GM18520 (cell line): ENCODE measurements at regions not wholly inside any gene's neighbourhood (a gene's known extent, or its start where the extent isn't known, plus 50 kb on each side); places are given as distances from the start of the nearest gene placed in this dataset.

Experiments
- ATAC-seq: cut with Tn5 transposase; IDR thresholded peaks from one replicate; pipeline ENCODE4 v1.9.1; 2021; ENCODE audit not compliant: unreplicated experiment

- no peak for ATAC-seq
Measured at GRCh38 chr4:111689214-111689613, 456.0 kb upstream of the FAM241A start.

DNA sequence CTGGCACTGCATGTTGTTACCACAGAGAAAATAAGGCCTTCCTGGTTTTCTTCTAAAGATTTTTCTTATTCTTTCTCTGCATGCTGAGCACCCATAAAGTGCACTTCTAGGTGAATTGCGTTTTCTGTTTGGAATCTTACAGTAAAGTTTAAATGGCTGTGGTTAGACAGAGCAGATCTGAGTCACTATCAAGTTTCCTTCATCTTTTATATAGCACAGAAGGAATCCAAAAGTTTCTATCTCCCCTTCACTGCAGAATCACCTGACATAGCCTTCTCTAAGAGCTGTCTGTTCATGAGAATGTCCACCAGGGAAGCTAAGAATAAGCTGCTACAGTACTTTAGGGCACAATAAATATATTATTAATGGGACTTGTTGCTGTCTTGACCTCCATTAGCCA lies 455.5 kb upstream of the FAM241A start:
- no peak for ATAC-seq

- ATAC-seq: no peak
Measured at GRCh38 chr4:111693758-111694157, 451.5 kb upstream of the FAM241A start.

- no peak for ATAC-seq
Measured at GRCh38 chr4:111695677-111696076, 449.6 kb upstream of the FAM241A start.

- no peak for ATAC-seq
Measured at GRCh38 chr4:111696505-111696904, 448.7 kb upstream of the FAM241A start.

DNA sequence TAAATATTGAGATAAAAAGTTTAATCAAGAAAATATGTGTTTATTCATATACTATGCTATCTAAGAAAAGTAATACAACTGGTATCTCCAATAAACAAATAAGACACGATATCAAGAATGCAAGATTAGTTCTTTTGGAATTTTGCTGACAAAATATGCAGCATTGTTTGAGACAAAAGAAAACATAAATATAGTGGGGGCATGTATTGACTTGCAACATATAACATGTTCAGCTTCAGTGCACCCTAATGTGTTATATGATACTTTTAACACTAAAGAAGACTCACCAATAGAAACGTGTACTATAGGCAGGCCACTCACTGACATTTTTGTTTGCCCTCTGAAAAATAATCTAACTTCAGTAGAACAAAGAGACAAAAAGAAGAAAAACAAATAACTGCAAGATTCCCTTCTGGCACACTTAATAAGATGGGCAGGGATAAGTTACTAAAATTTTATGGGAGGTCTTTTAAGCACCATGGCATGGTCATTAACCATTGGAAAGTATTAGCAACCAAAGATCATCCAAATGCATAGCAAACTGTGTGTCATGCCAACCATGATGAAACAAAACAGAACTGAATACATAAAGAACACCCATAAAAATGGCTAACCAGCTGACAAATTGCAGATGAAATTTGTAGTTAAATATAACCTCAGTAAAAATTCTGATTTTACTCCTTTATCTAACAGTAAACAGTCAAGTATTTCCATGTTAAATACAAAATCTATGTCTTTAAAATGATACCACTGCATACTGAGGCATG lies 447.9 kb upstream of the FAM241A start:
- ATAC-seq: no peak

DNA sequence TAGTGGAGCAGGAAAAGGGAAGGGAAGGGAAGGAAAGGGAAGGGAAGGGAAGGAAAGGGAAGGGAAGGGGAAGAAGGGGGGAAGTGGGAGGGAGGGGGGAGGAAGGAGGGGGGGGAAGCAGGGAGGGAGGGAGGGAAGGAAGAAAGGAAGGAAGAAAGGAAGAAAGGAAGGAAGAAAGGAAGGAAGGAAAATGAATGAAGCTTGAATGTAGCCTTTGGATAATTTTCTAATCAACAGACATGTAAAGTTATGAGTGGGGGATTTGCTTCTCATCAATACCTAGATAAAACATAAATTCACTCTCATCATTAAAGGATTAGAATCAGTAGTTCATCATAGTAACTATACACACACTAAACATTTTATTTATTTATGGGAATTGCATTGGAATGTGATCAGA lies 446.9 kb upstream of the FAM241A start:
- no peak for ATAC-seq

DNA sequence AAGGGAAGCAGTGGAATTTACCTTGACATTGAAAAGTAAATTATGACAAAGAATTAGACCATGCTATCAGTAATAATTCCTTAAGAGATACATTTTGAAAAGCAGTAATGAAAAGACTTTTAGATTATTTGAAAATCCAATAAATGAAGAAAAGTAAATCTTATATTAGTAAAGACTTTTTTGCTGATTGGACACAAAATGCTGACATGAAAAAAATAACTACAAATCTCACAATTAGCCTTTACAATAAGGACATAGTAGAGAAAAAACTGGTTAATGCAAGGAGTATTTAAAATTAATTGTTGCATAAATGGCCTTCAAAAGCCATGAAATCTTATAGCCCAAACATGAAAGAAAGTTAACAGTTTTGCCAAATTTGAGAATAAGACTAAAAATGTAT lies 446.1 kb upstream of the FAM241A start:
- no peak for ATAC-seq

DNA sequence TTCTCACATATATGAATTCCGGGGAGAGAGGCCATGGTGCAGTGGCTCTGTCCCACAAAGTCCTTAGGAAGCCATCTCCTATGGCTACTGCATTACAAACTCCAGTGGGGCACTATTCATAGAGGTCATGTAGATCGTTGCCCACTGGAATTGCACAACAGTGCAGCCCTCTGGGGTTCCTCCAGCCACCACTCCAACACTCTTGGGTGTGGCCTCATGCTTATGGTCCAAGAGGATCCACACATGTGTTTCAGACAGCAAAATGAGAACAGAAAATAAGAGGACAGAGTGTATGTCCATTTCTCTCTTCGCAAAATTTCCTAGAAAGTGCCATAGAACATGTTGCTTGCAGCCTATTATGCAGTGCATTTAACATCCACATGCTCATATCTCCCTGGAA lies 444.2 kb upstream of the FAM241A start:
- no peak for ATAC-seq

- no peak for ATAC-seq
Measured at GRCh38 chr4:111707491-111707890, 437.8 kb upstream of the FAM241A start.

GRCh38 chr4:111712093-111712677 lies 433.1 kb upstream of the FAM241A start:
- no peak for ATAC-seq

DNA sequence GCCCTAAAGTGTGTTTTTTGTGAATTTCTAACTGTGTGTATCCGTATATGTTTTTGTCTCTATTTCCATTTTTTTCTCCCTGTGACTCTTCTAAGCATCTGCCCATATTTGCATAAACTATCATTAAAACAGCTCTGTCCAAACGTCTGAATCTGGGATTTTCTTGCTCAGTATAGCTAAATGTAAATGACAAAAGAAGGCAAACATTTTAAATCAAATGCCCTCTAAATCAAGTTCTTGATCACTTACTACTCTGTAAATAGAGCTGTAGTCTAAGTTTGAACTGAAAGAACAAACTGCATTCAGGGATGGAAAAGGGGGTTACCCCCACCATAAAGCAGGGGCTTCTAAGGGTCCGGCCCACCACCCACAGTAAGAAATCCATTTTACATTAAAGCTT lies 432.0 kb upstream of the FAM241A start:
- ATAC-seq: no peak

- ATAC-seq: no peak
Measured at GRCh38 chr4:111717921-111718320, 427.3 kb upstream of the FAM241A start.

DNA sequence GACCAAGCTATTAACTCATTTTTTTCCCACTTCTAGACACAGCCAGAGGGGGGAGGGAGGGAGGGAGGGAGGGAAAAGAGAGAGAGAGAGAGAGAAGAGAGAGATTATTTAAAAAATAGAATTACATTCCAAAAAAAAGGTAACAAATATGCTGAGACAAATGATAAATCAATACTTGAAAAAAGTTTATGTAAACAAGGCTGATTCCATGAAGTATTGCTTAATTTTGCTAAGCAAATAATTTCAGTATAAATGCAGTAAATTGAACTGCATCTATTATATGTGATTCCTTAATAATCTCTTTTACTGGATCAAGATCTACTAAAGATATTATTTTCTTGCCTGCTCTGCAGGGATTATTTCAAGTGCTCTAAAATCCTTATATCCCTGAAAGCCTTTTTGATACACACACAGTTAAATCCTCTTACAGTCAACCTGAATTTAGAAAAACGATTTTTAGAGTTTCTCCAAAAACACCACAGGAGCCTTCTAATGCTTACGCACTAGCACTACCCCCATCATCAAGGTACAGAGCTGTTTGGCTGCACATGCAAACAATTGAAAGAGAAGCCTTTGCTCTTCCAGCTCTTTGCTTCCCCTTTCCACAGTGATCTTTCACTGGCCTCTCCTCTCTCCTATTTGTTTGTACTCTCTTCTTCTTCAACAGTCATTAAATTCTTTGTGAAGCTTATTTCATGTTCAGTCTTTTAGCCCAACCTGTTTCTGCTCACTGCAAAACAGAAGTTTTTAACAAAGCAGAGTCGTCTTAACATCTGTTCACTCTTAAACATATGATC lies 426.3 kb upstream of the FAM241A start:
- no peak for ATAC-seq

- no peak for ATAC-seq
Measured at GRCh38 chr4:111720866-111721265, 424.4 kb upstream of the FAM241A start.

DNA sequence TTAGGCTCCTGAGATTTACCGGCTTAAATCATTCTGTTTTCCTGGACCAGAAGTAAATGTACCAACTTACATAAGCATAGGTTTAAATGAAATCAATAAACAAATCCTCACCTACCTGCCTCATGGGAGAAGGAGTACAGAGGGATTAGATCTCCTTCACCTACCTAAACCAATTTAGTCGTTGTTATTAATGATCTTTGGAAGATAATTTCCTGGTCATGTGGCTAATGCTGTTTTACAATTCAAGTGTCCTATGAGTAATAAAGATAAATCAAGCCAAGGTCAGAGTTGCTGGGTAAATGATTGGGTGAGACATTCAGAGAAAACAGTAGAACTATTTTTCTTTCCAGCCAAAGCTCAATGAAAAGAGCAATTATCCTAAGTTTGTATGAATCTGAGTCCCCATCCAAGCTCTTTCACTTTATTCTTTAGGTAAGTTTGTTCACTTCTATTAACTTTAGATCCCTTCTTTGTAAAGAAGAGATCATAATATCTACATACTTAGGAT lies 423.0 kb upstream of the FAM241A start:
- ATAC-seq: no peak

- no peak for ATAC-seq
Measured at GRCh38 chr4:111736516-111736915, 408.7 kb upstream of the FAM241A start.

DNA sequence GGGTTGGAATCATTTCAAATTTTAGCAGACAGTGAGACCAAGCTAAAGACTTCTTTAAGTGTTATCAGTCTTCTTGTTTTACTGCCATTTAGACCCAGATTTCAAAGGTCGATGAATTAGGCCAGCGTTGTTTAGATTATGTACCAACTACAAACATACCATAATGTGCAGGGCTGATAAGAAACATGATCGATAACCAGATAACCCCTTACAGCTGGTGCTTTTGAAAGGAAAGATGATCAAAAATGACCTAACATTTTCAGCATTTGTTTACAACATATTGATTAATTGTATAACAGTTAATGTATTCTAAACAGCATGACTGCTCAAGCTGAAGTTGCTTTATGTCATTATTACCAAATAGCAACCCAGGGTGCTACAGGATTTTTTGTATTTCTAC lies 400.4 kb upstream of the FAM241A start:
- no peak for ATAC-seq

- ATAC-seq: no peak
Measured at GRCh38 chr4:111748157-111748556, 397.1 kb upstream of the FAM241A start.

- ATAC-seq: no peak
Measured at GRCh38 chr4:111754003-111754402, 391.3 kb upstream of the FAM241A start.

DNA sequence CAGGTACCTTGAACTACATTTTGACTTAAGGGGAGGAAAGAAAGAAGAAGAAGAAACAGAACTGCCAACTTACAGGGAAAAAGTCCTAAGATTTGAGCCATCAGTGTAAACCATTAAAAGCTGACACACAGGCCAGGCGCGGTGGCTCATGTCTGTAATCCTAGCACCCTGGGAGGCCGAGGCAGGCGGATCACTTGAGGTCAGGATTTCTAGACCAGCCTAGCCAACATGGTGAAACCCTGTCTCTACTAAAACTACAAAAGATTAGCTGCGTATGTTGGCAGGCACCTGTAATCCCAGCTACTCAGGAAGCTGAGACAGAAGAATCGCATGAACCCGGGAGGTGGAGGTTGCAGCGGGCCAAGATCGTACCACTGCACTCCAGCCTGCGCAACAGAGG lies 389.7 kb upstream of the FAM241A start:
- ATAC-seq: no peak

GRCh38 chr4:111761531-111761930 lies 383.7 kb upstream of the FAM241A start:
- ATAC-seq: no peak
